KMS-11 (cell line): ENCODE measurements at regions not wholly inside any gene's neighbourhood (a gene's known extent, or its start where the extent isn't known, plus 50 kb on each side); places are given as distances from the start of the nearest gene placed in this dataset.

Experiments used
- H2AFZ ChIP-seq: fragments of 200-600 bp; sonication (generic); 2 replicates; pipeline ENCODE4 v1.6.1; 2016; ENCODE audit warnings: antibody characterized with exemption, mixed run types, low read depth
- H3K27ac ChIP-seq: fragments of 200-600 bp; sonication (generic); 2 replicates; pipeline ENCODE4 v1.6.1; 2016; ENCODE audit warnings: mild to moderate bottlenecking, mixed run types
- H3K27me3 ChIP-seq: fragments of 200-600 bp; sonication (generic); 2 replicates; pipeline ENCODE4 v1.6.1; 2017; ENCODE audit warnings: mild to moderate bottlenecking, low read depth, mixed run types, moderate library complexity; ENCODE audit not compliant: insufficient read depth
- H3K36me3 ChIP-seq: fragments of 200-600 bp; sonication (generic); 2 replicates; pipeline ENCODE4 v1.6.1; 2017; ENCODE audit warnings: mild to moderate bottlenecking, mixed run types; ENCODE audit not compliant: insufficient read depth
- H3K4me1 ChIP-seq: fragments of 200-600 bp; sonication (generic); 2 replicates; pipeline ENCODE4 v1.6.1; 2016; ENCODE audit warnings: mild to moderate bottlenecking, low read depth, mixed run types; ENCODE audit not compliant: poor library complexity, severe bottlenecking
- H3K4me2 ChIP-seq: fragments of 200-600 bp; sonication (generic); 2 replicates; pipeline ENCODE4 v1.7.0; 2016; ENCODE audit warnings: mild to moderate bottlenecking, mixed run types
- H3K4me3 ChIP-seq: fragments of 200-600 bp; sonication (generic); IDR thresholded peaks from 2 replicates; pipeline ENCODE4 v1.6.1; 2017; ENCODE audit warnings: low read depth, low read length, mixed read lengths; ENCODE audit not compliant: insufficient read depth
- H3K79me2 ChIP-seq: fragments of 200-600 bp; sonication (generic); 2 replicates; pipeline ENCODE4 v1.6.1; 2016; ENCODE audit warnings: low read depth, mixed run types; ENCODE audit not compliant: insufficient read depth
- H3K9ac ChIP-seq: fragments of 200-600 bp; sonication (generic); 2 replicates; pipeline ENCODE4 v1.6.1; 2016; ENCODE audit warnings: mild to moderate bottlenecking, mixed run types
- H4K20me1 ChIP-seq: fragments of 200-600 bp; sonication (generic); 2 replicates; pipeline ENCODE4 v1.6.1; 2016; ENCODE audit warnings: mild to moderate bottlenecking, mixed run types; ENCODE audit not compliant: insufficient read depth
- TF ChIP-seq, protein P1 (sequence below): fragments of 200-600 bp; sonication (generic); conservative IDR thresholded peaks from 2 replicates; pipeline ENCODE4 v1.6.1; 2017; ENCODE audit warnings: low read depth, mild to moderate bottlenecking, antibody characterized with exemption, low read length, moderate library complexity, mixed read lengths

DNA sequence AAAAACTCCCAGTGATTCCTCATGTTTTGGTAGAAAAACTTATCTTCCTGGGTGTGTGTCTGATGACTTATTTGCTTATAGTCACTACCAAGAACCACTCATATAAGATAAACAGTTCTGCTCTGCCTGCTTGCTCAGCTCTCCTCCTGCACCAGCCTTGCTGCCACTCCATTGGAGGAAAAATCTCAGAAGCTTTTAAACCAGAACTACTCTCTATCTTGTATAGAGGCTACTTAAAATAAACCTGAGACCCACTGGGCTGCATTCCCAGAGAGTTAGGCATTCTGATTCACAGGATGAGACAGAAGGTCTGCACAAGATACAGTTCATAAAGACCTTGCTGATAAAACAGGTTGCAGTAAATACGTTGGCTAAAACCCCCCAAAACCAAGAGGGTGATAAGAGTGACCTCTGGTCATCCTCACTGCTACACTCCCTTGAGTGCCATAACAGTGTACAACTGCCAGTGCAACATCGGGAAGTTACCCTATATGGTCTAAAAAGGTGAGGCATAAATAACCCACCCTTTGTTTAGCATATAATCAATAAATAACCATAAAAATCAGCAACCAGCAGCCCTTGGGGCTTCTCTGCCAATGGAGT lies 728.3 kb downstream of the EPHA7 start:
- H2AFZ ChIP-seq, result no peak overlapping the region
- no peaks in the 10 kb centered on the region for H4K20me1 ChIP-seq
- H3K4me2 ChIP-seq, result no peak overlapping the region
- H3K4me3 ChIP-seq, result no peak overlapping the region
- no peaks in the 10 kb centered on the region for H3K79me2 ChIP-seq
- TF ChIP-seq, protein P1, sequence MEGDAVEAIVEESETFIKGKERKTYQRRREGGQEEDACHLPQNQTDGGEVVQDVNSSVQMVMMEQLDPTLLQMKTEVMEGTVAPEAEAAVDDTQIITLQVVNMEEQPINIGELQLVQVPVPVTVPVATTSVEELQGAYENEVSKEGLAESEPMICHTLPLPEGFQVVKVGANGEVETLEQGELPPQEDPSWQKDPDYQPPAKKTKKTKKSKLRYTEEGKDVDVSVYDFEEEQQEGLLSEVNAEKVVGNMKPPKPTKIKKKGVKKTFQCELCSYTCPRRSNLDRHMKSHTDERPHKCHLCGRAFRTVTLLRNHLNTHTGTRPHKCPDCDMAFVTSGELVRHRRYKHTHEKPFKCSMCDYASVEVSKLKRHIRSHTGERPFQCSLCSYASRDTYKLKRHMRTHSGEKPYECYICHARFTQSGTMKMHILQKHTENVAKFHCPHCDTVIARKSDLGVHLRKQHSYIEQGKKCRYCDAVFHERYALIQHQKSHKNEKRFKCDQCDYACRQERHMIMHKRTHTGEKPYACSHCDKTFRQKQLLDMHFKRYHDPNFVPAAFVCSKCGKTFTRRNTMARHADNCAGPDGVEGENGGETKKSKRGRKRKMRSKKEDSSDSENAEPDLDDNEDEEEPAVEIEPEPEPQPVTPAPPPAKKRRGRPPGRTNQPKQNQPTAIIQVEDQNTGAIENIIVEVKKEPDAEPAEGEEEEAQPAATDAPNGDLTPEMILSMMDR, result no peak
- no peak overlapping the region for H3K9ac ChIP-seq
- H3K36me3 ChIP-seq, result no peaks in the 10 kb centered on the region
- H3K27ac ChIP-seq, result no peak overlapping the region
- no peaks in the 10 kb centered on the region for H3K27me3 ChIP-seq
- H3K4me1 ChIP-seq, result peaks cover 38% of the 10 kb centered on the region

DNA sequence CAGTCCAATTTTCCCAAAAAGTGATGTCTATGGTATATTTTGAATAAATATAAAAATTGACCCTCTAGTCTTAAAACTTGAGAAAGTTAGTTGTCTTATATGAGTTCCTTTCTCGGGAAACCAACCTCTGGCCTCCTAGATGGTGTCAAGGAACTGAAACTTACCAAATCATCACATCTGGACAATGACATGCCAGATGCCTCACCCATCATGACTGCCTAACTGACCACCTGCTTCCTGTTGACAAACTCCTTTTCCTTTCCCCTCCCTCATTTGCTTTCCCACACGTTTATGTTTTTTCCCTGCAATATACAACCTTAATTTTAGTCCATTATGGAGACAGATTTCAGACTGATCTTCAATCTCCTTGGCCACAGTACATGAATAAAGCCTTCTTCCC lies 731.0 kb downstream of the EPHA7 start:
- H3K27ac ChIP-seq, result no peak overlapping the region
- peaks cover 27% of the 10 kb centered on the region for H3K4me1 ChIP-seq
- H3K27me3 ChIP-seq, result no peaks in the 10 kb centered on the region
- H3K4me3 ChIP-seq, result no peak overlapping the region
- H3K9ac ChIP-seq, result no peak overlapping the region
- TF ChIP-seq, protein P1, result no peak
- H3K4me2 ChIP-seq, result no peak overlapping the region
- peak overlapping the region; percentile 34 for H2AFZ ChIP-seq
- H3K79me2 ChIP-seq, result no peaks in the 10 kb centered on the region
- no peaks in the 10 kb centered on the region for H4K20me1 ChIP-seq
- no peaks in the 10 kb centered on the region for H3K36me3 ChIP-seq

DNA sequence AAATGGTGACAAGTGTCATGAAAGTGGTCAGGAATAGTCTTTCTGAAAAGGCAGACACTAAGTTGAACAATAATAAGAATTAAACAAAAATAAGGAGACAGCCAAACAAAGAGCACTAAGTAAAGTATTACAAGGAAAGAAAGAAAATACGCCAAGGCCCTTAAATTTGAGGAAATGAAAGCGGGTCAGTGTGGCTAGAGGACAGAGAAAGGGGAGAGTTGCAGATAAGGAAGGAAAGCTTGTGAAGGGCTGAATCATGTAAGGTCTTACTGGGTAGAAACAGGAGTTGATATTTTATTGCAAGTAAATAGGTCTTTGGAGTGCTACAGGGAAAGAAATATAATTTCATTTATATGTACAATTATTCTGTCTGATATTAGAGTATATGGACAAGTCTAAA lies 732.1 kb downstream of the EPHA7 start:
- Histone ChIP-seq H3K4me2 (peak overlapping the region; percentile 13; the same call in 1 of the 2 replicates), H4K20me1 (no peaks in the 10 kb centered on the region), H3K27me3 (no peaks in the 10 kb centered on the region), H3K79me2 (no peaks in the 10 kb centered on the region), H3K4me1 (peaks cover 27% of the 10 kb centered on the region), H2AFZ (no peak overlapping the region), H3K36me3 (no peaks in the 10 kb centered on the region), H3K27ac (no peak overlapping the region), H3K4me3 (no peak overlapping the region), H3K9ac (no peak overlapping the region)
- TF ChIP-seq, protein P1, result no peak

DNA sequence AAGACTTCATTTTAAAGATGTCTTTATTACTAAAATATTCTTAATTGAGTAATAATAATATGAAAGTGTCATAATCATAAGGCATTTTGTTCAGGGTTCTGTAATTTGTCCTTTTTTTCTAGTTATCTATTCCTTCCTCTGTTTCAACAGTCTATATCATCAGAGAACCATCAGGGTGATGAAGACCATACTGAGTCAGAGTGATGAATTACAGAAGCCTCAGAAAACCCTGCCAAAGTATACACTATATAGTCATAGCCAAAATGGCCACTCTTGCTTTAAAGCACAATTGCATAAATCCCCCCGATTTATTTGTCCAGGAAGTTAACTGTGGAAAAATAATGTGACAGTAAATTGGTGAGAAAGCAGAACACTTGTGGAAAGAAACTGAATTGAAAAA lies 735.0 kb downstream of the EPHA7 start:
- H3K4me2 ChIP-seq, result no peak overlapping the region
- H3K4me1 ChIP-seq, result peaks cover 27% of the 10 kb centered on the region
- TF ChIP-seq, protein P1, result no peak
- H4K20me1 ChIP-seq, result no peaks in the 10 kb centered on the region
- no peak overlapping the region for H2AFZ ChIP-seq
- no peaks in the 10 kb centered on the region for H3K79me2 ChIP-seq
- no peak overlapping the region for H3K4me3 ChIP-seq
- H3K27me3 ChIP-seq, result no peaks in the 10 kb centered on the region
- no peak overlapping the region for H3K9ac ChIP-seq
- H3K36me3 ChIP-seq, result no peaks in the 10 kb centered on the region
- H3K27ac ChIP-seq, result no peak overlapping the region
